MM.1S (cell line): ENCODE measurements at regions not wholly inside any gene's neighbourhood (a gene's known extent, or its start where the extent isn't known, plus 50 kb on each side); places are given as distances from the start of the nearest gene placed in this dataset.

ENCODE experiments used
- CTCF ChIP-seq: fragments of 300-600 bp; sonication (generic); IDR thresholded peaks from 2 replicates; pipeline ENCODE4 v1.5.1; 2016; ENCODE audit warnings: antibody characterized with exemption, low read length, mixed read lengths
- EZH2 ChIP-seq: fragments of 300-600 bp; sonication (generic); optimal IDR thresholded peaks from 2 replicates; pipeline ENCODE3; 2017; ENCODE audit warnings: low read depth, mild to moderate bottlenecking, antibody characterized with exemption, low read length, mixed read lengths
- EZH2phosphoT487 ChIP-seq: fragments of 300-600 bp; sonication (generic); IDR thresholded peaks from 2 replicates; pipeline ENCODE4 v1.6.1; 2018; ENCODE audit warnings: antibody characterized with exemption, low read length

DNA sequence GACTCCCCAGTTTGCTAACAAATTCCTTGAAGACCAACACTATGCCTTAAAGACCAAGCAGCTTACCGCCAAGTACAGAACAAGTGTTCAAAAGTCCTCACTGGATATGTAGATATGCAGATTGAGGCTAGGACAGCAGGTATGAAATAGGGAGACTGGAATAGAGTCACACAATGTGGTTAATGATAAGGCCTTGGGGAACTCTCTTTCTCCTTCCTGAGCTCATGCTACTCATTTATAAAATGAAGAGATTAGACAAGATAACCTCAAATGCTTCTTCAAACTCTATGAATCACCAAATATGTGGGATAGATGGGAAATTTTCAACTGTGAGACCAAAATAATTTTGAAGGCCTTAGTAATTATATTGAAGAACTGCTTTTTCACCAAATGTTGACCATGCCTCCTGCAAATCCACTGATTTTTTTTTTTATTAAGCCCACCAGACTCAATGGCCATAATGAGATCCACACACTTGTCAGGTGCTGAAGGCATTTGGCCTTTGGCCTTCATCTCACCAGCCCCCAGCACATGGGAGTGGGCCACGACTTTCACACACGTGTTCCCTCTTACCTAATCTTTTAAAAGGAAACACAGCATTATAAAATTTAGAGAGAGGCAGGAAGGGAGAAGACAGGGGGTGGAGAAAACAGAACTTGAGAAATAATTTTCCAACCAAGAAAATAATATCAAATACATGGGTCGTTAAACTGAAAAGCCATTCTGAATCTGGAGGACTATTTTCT lies 181.5 kb downstream of the EN1 start:
- no peak for TF ChIP-seq CTCF
- TF ChIP-seq EZH2: no peak
- no peak for TF ChIP-seq EZH2phosphoT487
